CD4-positive, alpha-beta memory T cell (primary cell): ENCODE measurements at regions not wholly inside any gene's neighbourhood (a gene's known extent, or its start where the extent isn't known, plus 50 kb on each side); places are given as distances from the start of the nearest gene placed in this dataset.
A peak's percentile ranks its signal among the peaks of the same experiment; 100 is the strongest.

Source experiments
- CTCF ChIA-PET: fragments of 350-600 bp; sonication (Branson Sonifier 250); formaldehyde crosslinking; loops from one replicate; lab custom pipeline; 2021; ENCODE audit warnings: inconsistent platforms; ENCODE audit not compliant: partially characterized antibody; lab: Charles Lee
- POLR2A ChIA-PET: fragments of 350-600 bp; sonication (Branson Sonifier 250); formaldehyde crosslinking; loops from one replicate; lab custom pipeline; 2021; ENCODE audit not compliant: partially characterized antibody; lab: Charles Lee
- DNase-seq, 5 donors: peaks; one replicate each; pipeline versions ENCODE4 v3.0.0 to v3.0.0-alpha.2; 2020 to 2022; ENCODE audit warnings: mixed read lengths in 1 of 5
- H3K27ac ChIP-seq: one replicate; pipeline ENCODE4 v1.7.0; 2013; ENCODE audit warnings: low read depth, low read length
- H3K27me3 ChIP-seq: 2 replicates; pipeline ENCODE4 v1.7.0; 2013; ENCODE audit warnings: mild to moderate bottlenecking, low read length, moderate library complexity; ENCODE audit not compliant: insufficient read depth
- H3K36me3 ChIP-seq: 2 replicates; pipeline ENCODE4 v1.7.0; 2013; ENCODE audit warnings: mild to moderate bottlenecking, low read length, moderate library complexity; ENCODE audit not compliant: insufficient read depth
- H3K4me1 ChIP-seq: 2 replicates; pipeline ENCODE4 v1.7.0; 2013; ENCODE audit warnings: mild to moderate bottlenecking, low read length, moderate library complexity; ENCODE audit not compliant: insufficient read depth
- H3K4me3 ChIP-seq, 2 donors: one replicate each; pipeline ENCODE4 v1.7.0; 2013; ENCODE audit warnings: low read length in 2 of 2, mild to moderate bottlenecking in 1 of 2
- H3K9me3 ChIP-seq, 2 donors: one replicate each; pipeline ENCODE4 v1.7.0; 2013; ENCODE audit warnings: low read length in 2 of 2, control low read depth in 1 of 2; ENCODE audit not compliant: control insufficient read depth in 1 of 2
- H3K27ac Mint-ChIP-seq, 7 donors: one replicate each; pipeline ENCODE4 v1.8.0; 2020 to 2021; ENCODE audit warnings: mixed read lengths in 7 of 7, mild to moderate bottlenecking in 6 of 7, inconsistent platforms in 3 of 7, moderate library complexity in 3 of 7
- H3K27me3 Mint-ChIP-seq, 2 donors: one replicate each; pipeline ENCODE4 v1.8.0; 2020 to 2021; ENCODE audit warnings: mixed read lengths in 2 of 2
- H3K36me3 Mint-ChIP-seq, 2 donors: one replicate each; pipeline ENCODE4 v1.8.0; 2020 to 2021; ENCODE audit warnings: mixed read lengths in 2 of 2, inconsistent platforms in 1 of 2, mild to moderate bottlenecking in 1 of 2
- H3K4me1 Mint-ChIP-seq, 4 donors: one replicate each; pipeline ENCODE4 v1.8.0; 2020 to 2021; ENCODE audit warnings: mixed read lengths in 4 of 4, mild to moderate bottlenecking in 1 of 4
- H3K4me3 Mint-ChIP-seq, 8 donors: one replicate each; pipeline ENCODE4 v1.8.0; 2020 to 2021; ENCODE audit warnings: mixed read lengths in 8 of 8, mild to moderate bottlenecking in 7 of 8, moderate library complexity in 6 of 8, inconsistent platforms in 3 of 8
- H3K9me3 Mint-ChIP-seq, 8 donors: one replicate each; pipeline ENCODE4 v1.8.0; 2020 to 2021; ENCODE audit warnings: mixed read lengths in 8 of 8, mild to moderate bottlenecking in 5 of 8, inconsistent platforms in 3 of 8, moderate library complexity in 1 of 8
- intact Hi-C: fragments of 100-400 bp; cut with micrococcal nuclease; formaldehyde crosslinking; loops from one replicate; pipeline ENCODE4 v1.15.1; 2023

DNA sequence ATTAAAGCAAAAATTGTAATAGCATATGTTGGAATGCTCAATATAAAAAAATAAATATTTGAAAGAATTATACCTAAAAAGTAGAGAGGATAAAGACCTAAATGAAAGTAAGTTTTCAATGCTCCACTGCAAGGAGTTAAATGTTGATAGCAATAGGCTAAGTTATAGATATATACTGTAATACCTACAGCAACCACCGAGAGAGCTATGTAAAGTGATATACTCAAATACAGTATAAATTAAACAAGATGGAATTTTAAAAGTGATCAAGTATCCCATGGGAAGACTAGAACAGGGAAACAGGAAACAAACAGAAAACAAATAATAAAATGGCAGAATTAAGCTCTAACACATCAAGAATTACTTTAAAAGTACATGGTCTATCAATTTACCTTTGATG lies 73.9 kb downstream of the CASP3 start:
- POLR2A ChIA-PET, result interaction anchor here (1.1 kb wide), 1 partner anchor 101 kb away, joined by 4 read pairs; the partner anchor contains the start of gene IRF2
- no peaks in the 10 kb centered on the region for H3K27me3 Mint-ChIP-seq
- no peak overlapping the region for H3K27ac ChIP-seq
- H3K9me3 Mint-ChIP-seq, result peaks cover 0 to 6% (median 2%) of the 10 kb centered on the region in 8 donors
- peak overlapping the region in 1 of 7 donors; percentile 2 for H3K27ac Mint-ChIP-seq
- CTCF ChIA-PET, result interaction anchor here (1.0 to 1.4 kb wide), 2 partner anchors 9 to 38 kb away, joined by 3 to 4 read pairs; no protein-coding TSS in a partner anchor
- H3K4me1 Mint-ChIP-seq, result peaks cover 4 to 11% (median 7%) of the 10 kb centered on the region in 4 donors
- H3K4me3 Mint-ChIP-seq, result no peak overlapping the region
- peaks cover 0 to 3% of the 10 kb centered on the region in 2 donors for H3K36me3 Mint-ChIP-seq
- H3K4me3 ChIP-seq, result no peak overlapping the region
- DNase-seq, result no peak
- H3K27me3 ChIP-seq, result no peaks in the 10 kb centered on the region
- H3K4me1 ChIP-seq, result peaks cover 5% of the 10 kb centered on the region
- intact Hi-C loops, result no loop called here
- H3K9me3 ChIP-seq, result no peaks in the 10 kb centered on the region
- no peaks in the 10 kb centered on the region for H3K36me3 ChIP-seq

DNA sequence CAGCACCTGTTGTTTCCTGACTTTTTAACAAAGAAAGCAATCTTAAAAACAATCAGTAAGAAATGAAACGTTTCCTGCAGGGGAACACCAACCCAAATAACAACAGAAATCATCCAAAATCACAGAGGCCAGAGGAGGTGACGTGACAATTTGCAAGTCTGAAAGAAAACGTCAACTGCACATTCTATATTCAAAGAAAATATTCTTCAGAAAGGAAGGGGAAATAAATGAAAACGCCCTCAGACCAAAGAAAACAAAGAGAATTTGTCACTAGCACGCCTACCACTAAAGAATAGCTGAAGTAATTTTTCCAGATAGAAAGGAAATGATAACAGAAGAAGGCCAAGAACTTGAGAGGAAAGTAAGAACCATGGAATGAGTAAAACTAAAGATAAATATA lies 74.4 kb downstream of the CASP3 start:
- ChIA-PET POLR2A (interaction anchor here (1.1 kb wide), 1 partner anchor 100 kb away, joined by 4 read pairs; the partner anchor contains the start of gene IRF2), CTCF (interaction anchor here (1.0 to 1.4 kb wide), 2 partner anchors 9 to 37 kb away, joined by 3 to 4 read pairs; no protein-coding TSS in a partner anchor)
- Histone ChIP-seq H3K27me3 (no peaks in the 10 kb centered on the region), H3K4me3 (no peak overlapping the region), H3K27ac (no peak overlapping the region), H3K9me3 (no peaks in the 10 kb centered on the region), H3K36me3 (no peaks in the 10 kb centered on the region), H3K4me1 (peaks cover 5% of the 10 kb centered on the region)
- Mint-ChIP-seq H3K4me3 (no peak overlapping the region), H3K27ac (peak overlapping the region in 5 of 7 donors; percentile 2 to 68 (median 61)), H3K9me3 (peaks cover 0 to 5% (median 2%) of the 10 kb centered on the region in 8 donors), H3K27me3 (no peaks in the 10 kb centered on the region), H3K36me3 (peaks cover 0 to 3% of the 10 kb centered on the region in 2 donors), H3K4me1 (peaks cover 4 to 11% (median 7%) of the 10 kb centered on the region in 4 donors)
- peak in 1 of 5 donors; percentile 9 for DNase-seq
- intact Hi-C loops, result no loop called here

DNA sequence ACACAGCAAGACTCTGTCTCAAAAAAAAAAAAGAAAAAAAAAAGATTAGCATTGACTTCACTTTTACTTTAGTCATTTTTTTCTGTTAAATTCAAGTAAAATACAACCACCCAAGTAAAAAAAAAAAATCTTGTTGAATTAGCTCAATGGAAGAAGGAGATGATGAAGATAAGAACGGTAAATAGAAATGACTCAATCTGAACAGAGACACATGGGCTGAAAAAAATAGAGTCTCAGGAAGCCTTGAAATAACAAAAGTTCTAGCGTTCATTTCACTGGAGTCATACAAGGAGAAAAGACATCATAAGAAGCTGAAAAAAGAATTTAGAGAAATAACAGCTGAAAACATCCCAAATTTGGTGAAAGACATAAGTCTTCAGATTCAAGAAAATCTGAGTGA lies 75.5 kb downstream of the CASP3 start:
- intact Hi-C loops, result no loop called here
- Mint-ChIP-seq H3K27me3 (no peaks in the 10 kb centered on the region), H3K4me1 (peaks cover 4 to 11% (median 7%) of the 10 kb centered on the region in 4 donors), H3K9me3 (peaks cover 0 to 3% (median 0%) of the 10 kb centered on the region in 8 donors), H3K27ac (no peak overlapping the region), H3K36me3 (peaks cover 0 to 3% of the 10 kb centered on the region in 2 donors), H3K4me3 (no peak overlapping the region)
- H3K27me3 ChIP-seq, result no peaks in the 10 kb centered on the region
- H3K27ac ChIP-seq, result no peak overlapping the region
- peaks cover 5% of the 10 kb centered on the region for H3K4me1 ChIP-seq
- H3K36me3 ChIP-seq, result no peaks in the 10 kb centered on the region
- H3K9me3 ChIP-seq, result no peaks in the 10 kb centered on the region
- no peak for DNase-seq
- ChIA-PET POLR2A (no interaction called here), CTCF (interaction anchor here (0.6 to 0.7 kb wide), 2 partner anchors 410 to 1788 kb away, joined by 3 read pairs; no protein-coding TSS in a partner anchor)
- no peak overlapping the region for H3K4me3 ChIP-seq

DNA sequence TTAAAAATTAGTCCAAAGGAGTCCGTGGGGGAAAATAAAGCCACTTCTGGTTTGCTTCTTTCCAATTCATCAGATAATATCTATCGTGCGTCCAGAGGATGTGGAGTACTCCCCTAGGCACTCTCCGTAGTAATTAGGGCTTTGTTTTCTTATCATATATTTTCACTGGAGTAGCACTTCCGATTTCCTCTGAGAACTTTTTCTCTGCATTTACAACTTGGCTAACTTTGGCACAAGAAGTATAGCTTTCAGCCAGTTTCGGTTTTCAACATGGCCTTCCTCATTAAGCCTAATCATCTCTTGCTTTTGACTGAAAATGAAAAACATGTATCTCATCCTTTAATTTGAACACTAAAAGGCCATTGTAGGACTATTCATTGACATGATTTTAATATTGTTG lies 80.5 kb downstream of the CASP3 start:
- H3K27ac ChIP-seq, result no peak overlapping the region
- no peaks in the 10 kb centered on the region for H3K9me3 ChIP-seq
- peaks cover 0 to under 1% (median 0%) of the 10 kb centered on the region in 8 donors for H3K9me3 Mint-ChIP-seq
- intact Hi-C loops, result no loop called here
- H3K36me3 Mint-ChIP-seq, result peaks cover 0 to 2% of the 10 kb centered on the region in 2 donors
- ChIA-PET CTCF (no interaction called here), POLR2A (no interaction called here)
- H3K27ac Mint-ChIP-seq, result no peak overlapping the region
- no peak overlapping the region for H3K4me3 Mint-ChIP-seq
- no peaks in the 10 kb centered on the region for H3K27me3 ChIP-seq
- peaks cover 0 to 2% (median under 1%) of the 10 kb centered on the region in 4 donors for H3K4me1 Mint-ChIP-seq
- no peaks in the 10 kb centered on the region for H3K36me3 ChIP-seq
- H3K4me1 ChIP-seq, result no peaks in the 10 kb centered on the region
- DNase-seq, result no peak
- H3K4me3 ChIP-seq, result no peak overlapping the region
- H3K27me3 Mint-ChIP-seq, result no peaks in the 10 kb centered on the region

DNA sequence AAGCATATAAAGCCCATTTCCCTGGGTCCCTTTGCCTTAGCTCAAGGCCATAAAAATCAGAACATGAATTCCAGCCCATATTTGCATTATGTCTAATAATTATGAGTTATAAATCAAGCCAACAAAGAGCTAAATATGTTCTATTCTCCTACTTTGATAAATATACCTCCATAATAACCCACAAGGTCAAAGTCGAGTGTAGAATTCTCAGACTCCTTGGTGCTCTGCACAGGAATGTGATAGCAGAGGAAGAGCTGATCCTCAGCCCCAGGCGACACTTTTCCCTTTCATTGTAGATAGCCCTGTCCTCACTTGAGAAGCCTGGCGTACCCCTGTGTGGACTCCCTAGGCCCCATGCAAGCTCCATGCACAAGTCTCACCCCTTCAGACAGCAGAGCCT lies 85.6 kb downstream of the CASP3 start:
- no peak overlapping the region for H3K27ac ChIP-seq
- H3K36me3 Mint-ChIP-seq, result no peaks in the 10 kb centered on the region
- H3K9me3 ChIP-seq, result no peaks in the 10 kb centered on the region
- no peak for DNase-seq
- no peaks in the 10 kb centered on the region for H3K9me3 Mint-ChIP-seq
- H3K4me3 ChIP-seq, result no peak overlapping the region
- no peaks in the 10 kb centered on the region for H3K4me1 ChIP-seq
- ChIA-PET CTCF (no interaction called here), POLR2A (no interaction called here)
- intact Hi-C loops, result no loop called here
- no peaks in the 10 kb centered on the region for H3K27me3 Mint-ChIP-seq
- peaks cover 0 to 3% (median 0%) of the 10 kb centered on the region in 4 donors for H3K4me1 Mint-ChIP-seq
- peak overlapping the region in 1 of 7 donors; percentile 20 for H3K27ac Mint-ChIP-seq
- H3K27me3 ChIP-seq, result no peaks in the 10 kb centered on the region
- no peaks in the 10 kb centered on the region for H3K36me3 ChIP-seq
- no peak overlapping the region for H3K4me3 Mint-ChIP-seq

DNA sequence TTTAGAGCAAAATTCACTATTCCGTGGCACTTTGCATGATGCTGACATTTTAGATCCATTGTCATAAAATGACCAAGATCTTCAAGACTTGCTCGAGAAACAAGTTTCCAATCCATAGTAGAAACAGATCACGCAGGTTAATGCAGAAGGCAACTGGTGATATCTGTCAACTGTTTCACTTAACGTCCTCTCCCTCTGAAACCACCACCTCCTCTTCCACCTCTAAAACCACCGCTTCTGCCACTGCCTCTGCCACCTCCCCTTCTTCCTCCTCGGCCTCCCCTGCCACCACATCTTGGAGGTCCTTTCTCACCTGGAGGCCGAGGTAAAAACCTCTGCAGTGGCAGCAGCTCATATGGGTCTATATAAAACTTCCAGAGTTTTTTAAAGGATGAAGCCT lies 84.6 kb upstream of the IRF2 start:
- Histone ChIP-seq H3K9me3 (no peaks in the 10 kb centered on the region), H3K4me3 (no peak overlapping the region), H3K27me3 (no peaks in the 10 kb centered on the region), H3K27ac (no peak overlapping the region), H3K36me3 (no peaks in the 10 kb centered on the region), H3K4me1 (no peaks in the 10 kb centered on the region)
- ChIA-PET POLR2A (no interaction called here), CTCF (no interaction called here)
- Mint-ChIP-seq H3K27me3 (no peaks in the 10 kb centered on the region), H3K36me3 (no peaks in the 10 kb centered on the region), H3K27ac (peak overlapping the region in 2 of 7 donors; percentile 73 to 76), H3K4me3 (no peak overlapping the region), H3K4me1 (peaks cover 0 to 3% (median 0%) of the 10 kb centered on the region in 4 donors), H3K9me3 (no peaks in the 10 kb centered on the region)
- intact Hi-C loops, result no loop called here
- no peak for DNase-seq

DNA sequence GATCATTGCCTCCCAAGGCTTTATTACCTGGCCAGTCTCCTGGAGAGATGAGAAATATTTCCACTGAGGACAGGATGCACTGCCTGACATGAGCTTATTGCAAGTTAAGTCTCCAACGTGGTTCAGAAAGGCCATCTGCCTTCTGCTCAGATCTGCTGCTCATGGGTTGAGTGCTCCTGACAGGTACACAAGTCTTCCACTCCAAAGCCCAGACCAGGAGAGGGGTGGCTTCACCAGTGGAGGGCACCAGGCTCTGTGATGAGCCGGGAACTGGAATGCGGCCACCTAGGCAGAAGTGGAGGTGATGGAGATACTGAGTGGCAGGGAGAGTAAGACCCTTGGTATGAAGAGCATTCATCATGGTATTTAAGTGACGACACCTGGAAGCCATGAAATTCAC lies 79.5 kb upstream of the IRF2 start:
- Histone ChIP-seq H3K36me3 (no peaks in the 10 kb centered on the region), H3K4me1 (no peaks in the 10 kb centered on the region), H3K27ac (no peak overlapping the region), H3K27me3 (no peaks in the 10 kb centered on the region), H3K9me3 (no peaks in the 10 kb centered on the region), H3K4me3 (no peak overlapping the region)
- H3K9me3 Mint-ChIP-seq, result no peaks in the 10 kb centered on the region
- intact Hi-C loops, result no loop called here
- H3K36me3 Mint-ChIP-seq, result no peaks in the 10 kb centered on the region
- no peak for DNase-seq
- CTCF ChIA-PET, result no interaction called here
- no peak overlapping the region for H3K4me3 Mint-ChIP-seq
- POLR2A ChIA-PET, result no interaction called here
- H3K27me3 Mint-ChIP-seq, result no peaks in the 10 kb centered on the region
- H3K4me1 Mint-ChIP-seq, result peaks cover 0 to under 1% (median 0%) of the 10 kb centered on the region in 4 donors
- H3K27ac Mint-ChIP-seq, result peak overlapping the region in 1 of 7 donors; percentile 74
